ENCODE measurements at regions not wholly inside any gene's neighbourhood (a gene's known extent, or its start where the extent isn't known, plus 50 kb on each side); places are given as distances from the start of the nearest gene placed in this dataset.

DNA sequence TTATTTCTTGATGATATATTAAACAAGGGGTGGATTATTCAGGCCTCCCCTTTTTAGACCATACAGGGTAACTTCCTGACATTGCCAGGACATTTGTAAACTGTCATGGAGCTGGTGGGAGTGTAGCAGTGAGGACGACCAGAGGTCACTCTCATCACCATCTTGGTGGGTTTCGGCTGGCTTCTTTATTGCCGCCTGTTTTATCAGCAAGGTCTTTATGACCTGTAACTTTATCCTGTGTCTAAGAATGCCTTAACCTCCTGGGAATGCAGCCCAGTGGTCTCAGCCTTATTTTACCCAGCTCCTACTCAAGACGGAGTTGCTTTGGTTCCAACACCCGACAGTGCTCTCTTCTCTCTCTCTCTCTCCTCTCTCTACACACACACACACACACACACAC, 221.9 kb downstream of the C16orf95 start:
- Histone ChIP-seq H3K27me3 (ENCODE audit: control insufficient read depth, insufficient read depth, low read length) (peaks cover 87% of the 10 kb centered on the region), H3K9me3 (replicated peaks; ENCODE audit: low read length) (no peaks in the 10 kb centered on the region), H3K4me2 (ENCODE audit: low read length) (no peak overlapping the region), H3K36me3 (ENCODE audit: insufficient read depth, low read length) (no peaks in the 10 kb centered on the region), H3K4me1 (ENCODE audit: control insufficient read depth, insufficient read depth, low read length) (no peaks in the 10 kb centered on the region), H3K4me3 (ENCODE audit: low read length) (no peak overlapping the region), H3K9ac (ENCODE audit: low read depth, low read length) (no peak overlapping the region)

DNA sequence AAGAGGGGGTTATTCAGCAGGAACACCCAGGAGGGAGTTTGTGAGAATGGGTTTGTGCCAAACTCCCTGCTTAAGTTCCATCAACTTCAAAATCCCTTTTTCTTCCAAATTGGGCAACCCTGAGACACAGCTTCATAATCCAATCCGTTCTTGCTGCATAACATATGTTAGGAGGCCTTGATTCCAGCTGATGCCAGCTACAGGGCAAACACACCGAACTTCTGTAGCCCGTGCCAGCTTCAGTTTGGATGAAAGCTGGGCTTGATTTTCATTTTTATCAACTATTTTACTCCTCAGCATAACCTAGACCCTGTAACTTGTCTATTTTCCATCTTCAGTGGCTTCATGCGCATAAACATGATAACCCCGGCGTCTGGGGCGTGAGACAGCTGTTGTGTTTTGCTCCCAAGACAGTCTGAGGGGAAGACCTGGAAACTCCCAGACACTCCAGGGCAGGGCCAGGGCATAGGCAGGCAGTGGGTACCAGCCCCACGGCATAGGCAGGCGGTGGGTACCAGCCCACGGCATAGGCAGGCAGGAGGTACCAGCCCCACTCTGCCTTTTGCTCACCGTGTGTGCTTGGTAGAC, 220.4 kb downstream of the C16orf95 start:
- H3K36me3 ChIP-seq (ENCODE audit: insufficient read depth, low read length), result no peaks in the 10 kb centered on the region
- H3K9me3 ChIP-seq (replicated peaks; ENCODE audit: low read length), result no peaks in the 10 kb centered on the region
- H3K9ac ChIP-seq (ENCODE audit: low read depth, low read length), result no peak overlapping the region
- no peak overlapping the region for H3K4me2 ChIP-seq (ENCODE audit: low read length)
- no peak overlapping the region for H3K4me3 ChIP-seq (ENCODE audit: low read length)
- no peaks in the 10 kb centered on the region for H3K4me1 ChIP-seq (ENCODE audit: control insufficient read depth, insufficient read depth, low read length)
- peaks cover 87% of the 10 kb centered on the region for H3K27me3 ChIP-seq (ENCODE audit: control insufficient read depth, insufficient read depth, low read length)

DNA sequence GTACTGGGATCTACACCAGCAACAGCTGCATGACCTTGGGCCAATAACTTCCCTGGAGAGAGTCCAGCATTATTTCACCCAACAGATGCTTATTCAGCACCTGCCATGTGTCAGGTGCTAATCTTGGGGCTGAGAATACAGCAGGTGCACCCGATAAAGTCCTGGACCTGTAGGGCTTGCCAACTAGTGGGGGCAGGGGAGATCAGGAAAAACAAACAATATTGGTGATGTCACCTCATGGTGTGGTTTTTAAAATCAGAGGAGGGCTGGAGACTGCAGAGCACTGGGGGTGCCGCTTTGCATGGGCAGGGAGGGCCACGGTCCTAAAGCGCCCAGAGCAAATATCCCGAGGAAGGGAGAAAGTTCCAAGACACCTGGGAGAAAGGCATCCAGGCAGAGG, 218.8 kb downstream of the C16orf95 start:
- Histone ChIP-seq H3K4me3 (ENCODE audit: low read length) (no peak overlapping the region), H3K9me3 (replicated peaks; ENCODE audit: low read length) (no peaks in the 10 kb centered on the region), H3K9ac (ENCODE audit: low read depth, low read length) (no peak overlapping the region), H3K27me3 (ENCODE audit: control insufficient read depth, insufficient read depth, low read length) (peaks cover 76% of the 10 kb centered on the region), H3K4me1 (ENCODE audit: control insufficient read depth, insufficient read depth, low read length) (no peaks in the 10 kb centered on the region), H3K4me2 (ENCODE audit: low read length) (no peak overlapping the region), H3K36me3 (ENCODE audit: insufficient read depth, low read length) (no peaks in the 10 kb centered on the region)

DNA sequence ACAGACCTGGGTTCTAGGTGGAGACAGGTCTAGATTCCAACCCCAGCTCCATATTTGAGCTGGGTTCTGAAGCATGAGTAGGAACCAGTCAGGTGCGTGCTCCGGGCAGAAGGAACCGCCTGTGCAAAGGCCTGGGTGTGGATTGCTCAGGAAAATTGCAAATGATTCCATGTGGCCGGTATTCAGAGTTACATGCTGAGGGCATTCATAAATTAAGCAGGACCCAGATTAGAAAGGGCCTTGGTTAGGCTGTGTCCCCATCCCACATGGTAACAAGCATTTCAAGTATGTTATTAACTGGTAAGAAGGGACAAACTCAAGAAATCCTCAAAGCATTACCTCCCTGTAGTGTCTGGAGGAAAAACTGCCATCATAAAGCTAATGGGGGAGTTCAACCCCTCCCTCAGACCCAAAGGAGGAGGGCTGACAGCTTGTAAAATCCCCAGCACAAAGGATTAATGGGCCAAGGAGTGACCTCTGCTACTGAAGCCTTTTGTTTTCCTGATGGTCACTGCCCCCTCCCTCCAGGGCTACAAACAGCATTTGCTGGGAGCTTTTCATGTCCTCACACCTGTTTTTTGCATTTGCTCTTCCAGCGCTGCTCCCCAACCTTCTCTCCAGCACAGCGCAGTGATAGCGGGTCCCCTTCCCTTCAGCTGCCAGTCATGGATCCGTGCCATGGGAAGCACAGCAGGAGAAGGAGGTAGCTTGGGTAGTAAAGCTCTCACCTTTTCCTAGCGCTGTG, 218.0 kb downstream of the C16orf95 start:
- no peak overlapping the region for H3K9ac ChIP-seq (ENCODE audit: low read depth, low read length)
- no peak overlapping the region for H3K4me3 ChIP-seq (ENCODE audit: low read length)
- no peak overlapping the region for H3K4me2 ChIP-seq (ENCODE audit: low read length)
- H3K36me3 ChIP-seq (ENCODE audit: insufficient read depth, low read length), result no peaks in the 10 kb centered on the region
- no peaks in the 10 kb centered on the region for H3K9me3 ChIP-seq (replicated peaks; ENCODE audit: low read length)
- H3K27me3 ChIP-seq (ENCODE audit: control insufficient read depth, insufficient read depth, low read length), result peaks cover 68% of the 10 kb centered on the region
- no peaks in the 10 kb centered on the region for H3K4me1 ChIP-seq (ENCODE audit: control insufficient read depth, insufficient read depth, low read length)

DNA sequence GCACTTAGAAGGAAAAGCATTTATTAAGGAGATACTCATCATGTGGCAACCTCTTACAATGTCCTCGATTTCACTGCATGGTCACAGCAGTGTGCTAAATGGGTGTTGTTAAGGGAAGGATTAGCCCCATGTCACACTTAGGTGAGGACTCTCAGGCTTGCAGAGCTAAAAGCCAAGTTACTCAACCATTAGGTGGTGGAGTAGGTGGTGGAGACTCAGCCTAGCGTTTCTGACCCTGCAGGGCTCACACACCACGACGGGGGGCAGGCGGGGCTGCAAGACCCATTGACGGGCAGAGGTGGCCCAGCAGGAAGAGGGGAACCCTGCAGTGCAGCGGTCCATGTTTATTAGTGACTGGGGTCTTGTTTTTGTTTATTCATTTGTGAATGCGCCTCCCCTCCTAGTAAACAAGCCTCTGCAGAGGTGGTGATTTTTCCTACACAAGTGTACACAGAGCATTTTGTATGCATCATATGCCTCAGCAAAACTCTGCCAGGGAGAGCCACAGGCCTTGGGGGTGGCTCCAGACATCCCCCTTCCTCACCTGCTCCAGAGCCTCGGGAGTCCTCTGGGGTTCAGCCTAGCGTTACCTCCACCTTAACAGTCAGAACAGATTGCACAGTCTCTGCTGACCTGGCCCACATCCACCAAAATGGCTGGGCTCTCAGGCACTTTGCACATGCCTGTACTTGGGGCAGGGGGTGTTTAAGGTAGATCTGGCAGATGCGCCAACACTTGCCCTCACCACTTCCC, 216.7 kb downstream of the C16orf95 start:
- Histone ChIP-seq H3K9me3 (replicated peaks; ENCODE audit: low read length) (no peaks in the 10 kb centered on the region), H3K27me3 (ENCODE audit: control insufficient read depth, insufficient read depth, low read length) (peaks cover 63% of the 10 kb centered on the region), H3K9ac (ENCODE audit: low read depth, low read length) (no peak overlapping the region), H3K4me2 (ENCODE audit: low read length) (no peak overlapping the region), H3K4me3 (ENCODE audit: low read length) (no peak overlapping the region), H3K4me1 (ENCODE audit: control insufficient read depth, insufficient read depth, low read length) (no peaks in the 10 kb centered on the region), H3K36me3 (ENCODE audit: insufficient read depth, low read length) (no peaks in the 10 kb centered on the region)

DNA sequence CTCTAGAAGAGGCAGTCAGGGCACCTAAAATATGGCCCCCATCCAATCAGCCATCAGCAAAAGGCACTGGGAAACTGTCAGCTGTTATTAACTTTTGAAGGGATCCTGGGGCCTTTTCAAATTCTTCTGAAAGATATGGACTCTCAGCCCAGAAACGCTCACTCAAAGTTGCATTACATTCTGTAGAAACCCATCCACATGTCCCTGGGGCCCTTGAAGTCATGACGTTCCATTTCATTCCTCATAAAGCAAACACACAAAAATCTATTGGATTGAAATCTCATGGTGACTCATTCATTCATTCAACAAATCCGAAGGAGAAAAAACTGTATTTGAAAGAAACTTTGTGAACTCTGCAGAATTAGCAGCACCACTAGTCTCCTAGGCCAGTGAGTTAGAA, 215.3 kb downstream of the C16orf95 start:
- Histone ChIP-seq H3K36me3 (ENCODE audit: insufficient read depth, low read length) (no peaks in the 10 kb centered on the region), H3K9ac (ENCODE audit: low read depth, low read length) (no peak overlapping the region), H3K27me3 (ENCODE audit: control insufficient read depth, insufficient read depth, low read length) (peaks cover 63% of the 10 kb centered on the region), H3K9me3 (replicated peaks; ENCODE audit: low read length) (no peaks in the 10 kb centered on the region), H3K4me3 (ENCODE audit: low read length) (no peak overlapping the region), H3K4me2 (ENCODE audit: low read length) (no peak overlapping the region), H3K4me1 (ENCODE audit: control insufficient read depth, insufficient read depth, low read length) (no peaks in the 10 kb centered on the region)

DNA sequence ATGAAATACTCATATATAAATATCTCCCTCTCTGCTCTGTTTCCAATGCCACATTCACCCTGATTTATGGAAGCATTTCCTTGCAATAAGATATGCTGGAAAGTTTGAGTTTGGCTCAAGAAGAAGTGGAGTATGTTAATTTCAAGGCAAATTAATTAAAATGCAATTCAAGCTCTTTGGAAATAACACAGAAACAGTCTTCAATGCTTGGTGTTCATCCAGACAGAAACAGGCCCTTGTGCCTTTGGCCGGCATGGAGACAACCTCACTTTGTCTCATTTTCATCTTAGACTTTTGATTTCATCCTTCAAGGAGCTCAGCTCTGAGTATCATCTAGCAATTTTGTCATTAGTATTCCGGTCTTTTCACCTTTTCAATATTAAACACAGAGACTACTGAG, 210.0 kb downstream of the C16orf95 start:
- Histone ChIP-seq H3K36me3 (ENCODE audit: insufficient read depth, low read length) (no peaks in the 10 kb centered on the region), H3K4me3 (ENCODE audit: low read length) (no peak overlapping the region), H3K9ac (ENCODE audit: low read depth, low read length) (no peak overlapping the region), H3K4me2 (ENCODE audit: low read length) (no peak overlapping the region), H3K27me3 (ENCODE audit: control insufficient read depth, insufficient read depth, low read length) (peaks cover 48% of the 10 kb centered on the region), H3K4me1 (ENCODE audit: control insufficient read depth, insufficient read depth, low read length) (no peaks in the 10 kb centered on the region), H3K9me3 (replicated peaks; ENCODE audit: low read length) (no peaks in the 10 kb centered on the region)

DNA sequence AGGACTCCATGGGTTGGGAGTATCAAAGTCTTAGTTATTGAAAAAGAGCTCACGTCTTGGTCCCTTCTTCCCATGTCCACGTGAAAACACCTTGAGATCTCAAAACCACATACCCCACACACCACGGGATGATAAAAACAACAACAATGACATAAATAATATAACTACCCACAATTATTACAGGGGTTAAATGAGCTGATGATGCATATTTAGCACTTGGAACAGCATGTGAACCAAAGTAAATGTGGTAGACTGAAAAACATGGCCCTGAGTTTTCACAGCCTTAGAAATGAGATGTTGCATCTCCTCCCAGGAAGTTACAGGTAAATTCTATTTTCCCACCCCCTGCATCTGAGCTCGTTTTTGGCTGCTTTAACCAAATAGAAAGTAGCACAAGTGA, 208.9 kb downstream of the C16orf95 start:
- no peak overlapping the region for H3K4me2 ChIP-seq (ENCODE audit: low read length)
- no peaks in the 10 kb centered on the region for H3K36me3 ChIP-seq (ENCODE audit: insufficient read depth, low read length)
- H3K4me1 ChIP-seq (ENCODE audit: control insufficient read depth, insufficient read depth, low read length), result no peaks in the 10 kb centered on the region
- peaks cover 52% of the 10 kb centered on the region for H3K27me3 ChIP-seq (ENCODE audit: control insufficient read depth, insufficient read depth, low read length)
- no peak overlapping the region for H3K9ac ChIP-seq (ENCODE audit: low read depth, low read length)
- no peaks in the 10 kb centered on the region for H3K9me3 ChIP-seq (replicated peaks; ENCODE audit: low read length)
- H3K4me3 ChIP-seq (ENCODE audit: low read length), result no peak overlapping the region

DNA sequence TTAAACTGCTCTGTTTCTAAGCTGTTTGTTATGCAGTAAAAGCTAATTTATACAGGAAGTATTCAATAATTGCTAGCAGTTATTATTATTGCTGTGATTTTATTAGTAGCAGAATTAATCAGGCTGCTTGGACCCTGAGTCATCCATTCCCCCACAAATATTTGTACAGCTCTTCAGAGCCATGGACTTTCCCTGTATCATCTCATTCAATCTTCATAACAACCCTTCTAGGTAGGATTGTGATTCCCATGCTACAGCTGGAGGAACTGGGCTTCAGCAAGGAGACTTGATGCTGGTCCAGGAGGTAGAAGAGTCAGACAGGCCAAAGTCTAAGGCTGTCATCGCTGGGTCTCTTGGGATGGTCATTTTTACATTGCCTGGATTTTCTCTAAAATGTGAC, 208.3 kb downstream of the C16orf95 start:
- Histone ChIP-seq H3K36me3 (ENCODE audit: insufficient read depth, low read length) (no peaks in the 10 kb centered on the region), H3K4me3 (ENCODE audit: low read length) (no peak overlapping the region), H3K9me3 (replicated peaks; ENCODE audit: low read length) (no peaks in the 10 kb centered on the region), H3K27me3 (ENCODE audit: control insufficient read depth, insufficient read depth, low read length) (peaks cover 58% of the 10 kb centered on the region), H3K4me1 (ENCODE audit: control insufficient read depth, insufficient read depth, low read length) (no peaks in the 10 kb centered on the region), H3K4me2 (ENCODE audit: low read length) (no peak overlapping the region), H3K9ac (ENCODE audit: low read depth, low read length) (no peak overlapping the region)

DNA sequence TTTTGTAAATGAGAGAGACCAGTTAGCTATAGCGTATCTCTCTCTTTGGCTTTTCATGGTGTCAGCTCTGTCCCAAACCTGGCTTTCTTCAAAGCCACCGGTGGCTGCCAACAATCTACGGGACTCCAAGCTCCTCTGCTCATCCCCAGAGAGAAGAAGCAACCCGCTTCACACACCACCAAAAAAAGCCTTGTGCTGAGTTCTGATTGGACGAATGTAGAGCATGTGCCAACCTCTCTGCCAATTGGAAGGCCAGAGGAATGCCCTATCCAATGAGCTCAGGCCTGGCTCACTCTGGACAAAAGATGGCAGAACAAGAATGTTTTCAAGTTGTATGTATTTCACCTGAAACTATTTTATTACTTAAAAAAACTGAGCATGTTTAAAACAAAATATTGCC, 202.4 kb downstream of the C16orf95 start:
- no peak overlapping the region for H3K4me2 ChIP-seq (ENCODE audit: low read length)
- H3K36me3 ChIP-seq (ENCODE audit: insufficient read depth, low read length), result no peaks in the 10 kb centered on the region
- no peak overlapping the region for H3K4me3 ChIP-seq (ENCODE audit: low read length)
- no peaks in the 10 kb centered on the region for H3K9me3 ChIP-seq (replicated peaks; ENCODE audit: low read length)
- peaks cover 43% of the 10 kb centered on the region for H3K27me3 ChIP-seq (ENCODE audit: control insufficient read depth, insufficient read depth, low read length)
- no peak overlapping the region for H3K9ac ChIP-seq (ENCODE audit: low read depth, low read length)
- H3K4me1 ChIP-seq (ENCODE audit: control insufficient read depth, insufficient read depth, low read length), result no peaks in the 10 kb centered on the region

DNA sequence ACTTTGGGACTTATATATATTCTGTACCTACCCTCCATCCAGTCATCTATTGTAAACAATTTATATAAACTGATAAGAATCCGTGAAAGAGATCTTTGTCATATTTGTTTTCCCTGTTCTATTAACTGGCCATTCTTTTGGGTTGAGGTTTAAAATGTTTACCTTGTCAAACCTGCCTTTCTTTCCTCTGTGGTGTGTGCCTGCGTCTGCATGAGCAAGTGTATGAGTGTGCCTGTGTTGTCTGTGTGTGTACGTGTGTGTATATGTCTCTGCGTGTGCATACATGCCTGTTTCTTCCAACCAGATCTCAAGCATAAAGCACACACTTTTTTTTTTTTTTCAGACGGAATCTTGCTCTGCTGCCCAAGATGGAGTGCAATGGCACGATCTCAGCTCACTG, 201.5 kb downstream of the C16orf95 start:
- Histone ChIP-seq H3K9me3 (replicated peaks; ENCODE audit: low read length) (no peaks in the 10 kb centered on the region), H3K27me3 (ENCODE audit: control insufficient read depth, insufficient read depth, low read length) (peaks cover 48% of the 10 kb centered on the region), H3K36me3 (ENCODE audit: insufficient read depth, low read length) (no peaks in the 10 kb centered on the region), H3K9ac (ENCODE audit: low read depth, low read length) (no peak overlapping the region), H3K4me2 (ENCODE audit: low read length) (no peak overlapping the region), H3K4me1 (ENCODE audit: control insufficient read depth, insufficient read depth, low read length) (no peaks in the 10 kb centered on the region), H3K4me3 (ENCODE audit: low read length) (no peak overlapping the region)
